B cell (primary cell): ENCODE measurements at regions not wholly inside any gene's neighbourhood (a gene's known extent, or its start where the extent isn't known, plus 50 kb on each side); places are given as distances from the start of the nearest gene placed in this dataset.

Experiments used
- ATAC-seq: fragments of 200-7000 bp; cut with Tn5 transposase; one replicate; pipeline ENCODE4 v1.10.0; 2021; ENCODE audit warnings: low read depth, mild to moderate bottlenecking, moderate number of reproducible peaks, moderate library complexity
- CTCF ChIA-PET: fragments of 350-600 bp; sonication (Branson Sonifier 250); formaldehyde crosslinking; loops from one replicate; lab custom pipeline; 2021; ENCODE audit warnings: antibody characterized with exemption, inconsistent platforms; lab: Charles Lee
- POLR2A ChIA-PET: fragments of 350-600 bp; sonication (Branson Sonifier 250); formaldehyde crosslinking; loops from one replicate; lab custom pipeline; 2021; ENCODE audit warnings: antibody characterized with exemption; lab: Charles Lee
- DNase-seq: peaks from one replicate; pipeline ENCODE4 v3.0.0; 2013
- H2AFZ ChIP-seq: 2 replicates; pipeline ENCODE4 v1.6.1; 2012; ENCODE audit warnings: mild to moderate bottlenecking, low read depth, low read length; ENCODE audit not compliant: insufficient read depth, poor library complexity, severe bottlenecking
- H3K27ac ChIP-seq, 2 donors: 1 replicate in 1 of 2; 2 replicates in 1 of 2; pipeline ENCODE4 v1.5.1; 2012 to 2013; ENCODE audit warnings: low read length in 2 of 2, mild to moderate bottlenecking in 2 of 2, moderate library complexity in 1 of 2
- H3K27me3 ChIP-seq, 4 experiments: fragments of 200-600 bp in 1 of 4; sonication (generic) in 1 of 4; replicated peaks in 1 of 4; 1 replicate in 2 of 4; 2 replicates in 2 of 4; pipeline versions ENCODE4 v1.6.1 to v1.7.0; 2013 to 2016; ENCODE audit warnings: low read length in 3 of 4, mild to moderate bottlenecking in 2 of 4, mixed read lengths in 1 of 4, moderate library complexity in 1 of 4; ENCODE audit not compliant: insufficient read depth in 4 of 4, control insufficient read depth in 3 of 4; ENCODE audit errors: control extremely low read depth in 1 of 4
- H3K36me3 ChIP-seq, 2 experiments: replicated peaks in 1 of 2; 1 replicate in 1 of 2; 2 replicates in 1 of 2; pipeline versions ENCODE4 v1.6.1 to v1.7.1; 2013; ENCODE audit warnings: low read length in 1 of 2; ENCODE audit not compliant: insufficient read depth in 2 of 2, control insufficient read depth in 1 of 2; ENCODE audit errors: control extremely low read depth in 1 of 2, extremely low read depth in 1 of 2
- H3K4me1 ChIP-seq, 2 donors: fragments of 200-600 bp in 1 of 2; sonication (generic) in 1 of 2; 1 replicate in 1 of 2; 2 replicates in 1 of 2; pipeline versions ENCODE4 v1.5.1 to v1.6.1; 2013 to 2017; ENCODE audit warnings: low read length in 2 of 2; ENCODE audit not compliant: control insufficient read depth in 2 of 2, insufficient read depth in 2 of 2
- H3K4me2 ChIP-seq: replicated peaks from 2 replicates; pipeline ENCODE3; 2012; ENCODE audit warnings: mild to moderate bottlenecking, low read depth, low read length; ENCODE audit not compliant: poor library complexity, severe bottlenecking
- H3K4me3 ChIP-seq, 5 experiments: fragments of 200-600 bp in 1 of 5; sonication (generic) in 1 of 5; 1 replicate in 3 of 5; 2 replicates in 2 of 5; pipeline versions ENCODE4 v1.5.1 to v1.7.0; 2011 to 2016; ENCODE audit warnings: low read length in 4 of 5, mild to moderate bottlenecking in 4 of 5, low read depth in 2 of 5, control low read depth in 1 of 5, moderate library complexity in 1 of 5; ENCODE audit not compliant: insufficient read depth in 1 of 5; ENCODE audit errors: control extremely low read depth in 1 of 5, extremely low read depth in 1 of 5
- H3K79me2 ChIP-seq: fragments of 200-600 bp; sonication (generic); one replicate; pipeline ENCODE4 v1.6.0; 2016; ENCODE audit warnings: low read length; ENCODE audit not compliant: control insufficient read depth, insufficient read depth
- H3K9ac ChIP-seq: fragments of 200-600 bp; sonication (generic); 2 replicates; pipeline ENCODE4 v1.6.1; 2017; ENCODE audit warnings: mild to moderate bottlenecking, low read length, moderate library complexity
- H3K9me3 ChIP-seq, 3 donors: one replicate each; pipeline versions ENCODE4 v1.6.1 to v1.7.1; 2013; ENCODE audit warnings: low read length in 2 of 3; ENCODE audit not compliant: control insufficient read depth in 2 of 3, insufficient read depth in 1 of 3; ENCODE audit errors: control extremely low read depth in 1 of 3
- H4K20me1 ChIP-seq: 2 replicates; pipeline ENCODE4 v1.6.0; 2012; ENCODE audit warnings: mild to moderate bottlenecking, low read length; ENCODE audit not compliant: insufficient read depth, control insufficient read depth, poor library complexity, severe bottlenecking
- H3K27ac Mint-ChIP-seq: one replicate; pipeline ENCODE4 v1.8.0; 2021; ENCODE audit warnings: mixed read lengths
- H3K27me3 Mint-ChIP-seq: one replicate; pipeline ENCODE4 v1.8.0; 2021; ENCODE audit warnings: mixed read lengths
- H3K4me1 Mint-ChIP-seq: one replicate; pipeline ENCODE4 v1.8.0; 2021; ENCODE audit warnings: mixed read lengths
- H3K4me3 Mint-ChIP-seq: one replicate; pipeline ENCODE4 v1.8.0; 2021; ENCODE audit warnings: mixed read lengths
- H3K9me3 Mint-ChIP-seq: one replicate; pipeline ENCODE4 v1.8.0; 2022; ENCODE audit warnings: mixed read lengths; ENCODE audit not compliant: insufficient read depth
- CTCF ChIP-seq: fragments of 200-600 bp; IDR thresholded peaks from one replicate; pipeline ENCODE4 v1.8.0; 2022; ENCODE audit warnings: antibody characterized with exemption, mild to moderate bottlenecking
- EZH2 ChIP-seq: IDR thresholded peaks from 2 replicates; pipeline ENCODE4 v1.6.1; 2012; ENCODE audit warnings: borderline replicate concordance, low read depth, mild to moderate bottlenecking, moderate library complexity, low read length; ENCODE audit not compliant: insufficient read depth, poor library complexity, severe bottlenecking
- WGBS: methylation state at CpG from one replicate; pipeline ENCODE4 v1.1.5; 2013; ENCODE audit warnings: missing lambda C conversion rate; ENCODE audit not compliant: insufficient coverage; 5-methylcytosine and 5-hydroxymethylcytosine counted together
- intact Hi-C: fragments of 100-400 bp; cut with micrococcal nuclease; formaldehyde crosslinking; loops from one replicate; pipeline ENCODE4 v1.10.0; 2022

- Mint-ChIP-seq H3K27ac (no peak overlapping the region), H3K4me3 (no peak overlapping the region), H3K9me3 (no peaks in the 10 kb centered on the region), H3K4me1 (peaks cover 2% of the 10 kb centered on the region), H3K27me3 (peaks cover 33% of the 10 kb centered on the region)
- no peaks in the 10 kb centered on the region for H3K79me2 ChIP-seq
- no peak overlapping the region for H2AFZ ChIP-seq
- no peak overlapping the region for H3K9ac ChIP-seq
- H3K4me1 ChIP-seq: no peaks in the 10 kb centered on the region
- no peaks in the 10 kb centered on the region for H4K20me1 ChIP-seq
- H3K27me3 ChIP-seq: peaks cover 0 to 4% (median 3%) of the 10 kb centered on the region in 4 experiments
- H3K4me2 ChIP-seq: no peak overlapping the region
- ChIA-PET CTCF (interaction anchor here (1.5 to 2.0 kb wide), 2 partner anchors 11 to 105 kb away, joined by 3 to 6 read pairs; no protein-coding TSS in a partner anchor), POLR2A (no interaction called here)
- intact Hi-C loops: no loop called here
- no peaks in the 10 kb centered on the region for H3K9me3 ChIP-seq
- WGBS: 51% methylated on average over 21 of the region's 24 CpGs
- H3K27ac ChIP-seq: no peak overlapping the region
- ATAC-seq (no peak), DNase-seq (no peak)
- H3K4me3 ChIP-seq: no peak overlapping the region
- no peaks in the 10 kb centered on the region for H3K36me3 ChIP-seq
- no peak for TF ChIP-seq CTCF
- TF ChIP-seq EZH2: no peak
Measured at GRCh38 chr1:214224611-214225354, 56.2 kb upstream of the SMYD2 start.

GRCh38 chr1:214228976-214229375 lies 52.0 kb upstream of the SMYD2 start:
- no peak overlapping the region for H3K4me2 ChIP-seq
- H3K4me1 Mint-ChIP-seq: peaks cover 2% of the 10 kb centered on the region
- no peak overlapping the region for H3K27ac ChIP-seq
- H3K9me3 Mint-ChIP-seq: no peaks in the 10 kb centered on the region
- H3K27ac Mint-ChIP-seq: no peak overlapping the region
- 80% methylated on average over 1 of the region's 3 CpGs for WGBS
- no peaks in the 10 kb centered on the region for H3K4me1 ChIP-seq
- no peaks in the 10 kb centered on the region for H3K36me3 ChIP-seq
- intact Hi-C loops: no loop called here
- H3K79me2 ChIP-seq: no peaks in the 10 kb centered on the region
- ChIA-PET POLR2A (no interaction called here), CTCF (no interaction called here)
- H4K20me1 ChIP-seq: no peaks in the 10 kb centered on the region
- DNase-seq (no peak), ATAC-seq (no peak)
- no peaks in the 10 kb centered on the region for H3K9me3 ChIP-seq
- no peaks in the 10 kb centered on the region for H3K27me3 ChIP-seq
- H3K4me3 ChIP-seq: no peak overlapping the region
- H3K27me3 Mint-ChIP-seq: peaks cover 32% of the 10 kb centered on the region
- no peak overlapping the region for H3K4me3 Mint-ChIP-seq
- TF ChIP-seq EZH2: no peak
- TF ChIP-seq CTCF: no peak
- H2AFZ ChIP-seq: no peak overlapping the region
- H3K9ac ChIP-seq: no peak overlapping the region
